Neuronal stem cell (in vitro differentiated cells): ENCODE measurements at regions not wholly inside any gene's neighbourhood (a gene's known extent, or its start where the extent isn't known, plus 50 kb on each side); places are given as distances from the start of the nearest gene placed in this dataset.

Experiments
- DNase-seq: peaks from one replicate; pipeline ENCODE4 v3.0.0-alpha.2; 2013; ENCODE audit warnings: low spot score
- H2AFZ ChIP-seq: one replicate; pipeline ENCODE4 v1.6.1; 2013; ENCODE audit warnings: mild to moderate bottlenecking, low read length, inconsistent platforms
- H2AK5ac ChIP-seq: 2 replicates; pipeline ENCODE4 v1.6.1; 2013; ENCODE audit warnings: low read depth, mild to moderate bottlenecking, inconsistent platforms, low read length, moderate library complexity, mixed read lengths
- H2BK120ac ChIP-seq: 2 replicates; pipeline ENCODE4 v1.6.1; 2013; ENCODE audit warnings: low read depth, mild to moderate bottlenecking, inconsistent platforms, low read length, moderate library complexity, mixed read lengths
- H2BK12ac ChIP-seq: one replicate; pipeline ENCODE4 v1.6.1; 2013; ENCODE audit warnings: low read length, inconsistent platforms
- H2BK15ac ChIP-seq: 2 replicates; pipeline ENCODE4 v1.6.1; 2013; ENCODE audit warnings: mild to moderate bottlenecking, low read length, inconsistent platforms, mixed read lengths
- H2BK5ac ChIP-seq: one replicate; pipeline ENCODE4 v1.6.1; 2013; ENCODE audit warnings: inconsistent platforms, mild to moderate bottlenecking, low read length, moderate library complexity
- H3K14ac ChIP-seq: one replicate; pipeline ENCODE4 v1.6.1; 2013; ENCODE audit warnings: low read length, inconsistent platforms
- H3K18ac ChIP-seq: 2 replicates; pipeline ENCODE4 v1.6.1; 2013; ENCODE audit warnings: low read length, inconsistent platforms
- H3K23ac ChIP-seq: 2 replicates; pipeline ENCODE4 v1.6.1; 2013; ENCODE audit warnings: low read depth, mild to moderate bottlenecking, mixed read lengths, low read length, inconsistent platforms; ENCODE audit not compliant: poor library complexity
- H3K27ac ChIP-seq: replicated peaks from 3 replicates; pipeline ENCODE4 v1.5.1; 2013; ENCODE audit warnings: low read length, inconsistent platforms
- H3K27me3 ChIP-seq, 3 experiments: 2 replicates each; pipeline ENCODE4 v1.6.1; 2013; ENCODE audit warnings: low read length in 3 of 3, mild to moderate bottlenecking in 2 of 3, inconsistent platforms in 1 of 3, low read depth in 1 of 3, mixed read lengths in 1 of 3, moderate library complexity in 1 of 3; ENCODE audit not compliant: control insufficient read depth in 3 of 3, insufficient read depth in 3 of 3
- H3K36me3 ChIP-seq, 2 donors: replicated peaks in 1 of 2; 2 replicates each; pipeline ENCODE4 v1.6.1; 2013; ENCODE audit warnings: low read length in 2 of 2; ENCODE audit not compliant: control insufficient read depth in 2 of 2, insufficient read depth in 2 of 2
- H3K4ac ChIP-seq: 2 replicates; pipeline ENCODE4 v1.6.1; 2013; ENCODE audit warnings: inconsistent platforms, mild to moderate bottlenecking, low read length, moderate library complexity
- H3K4me1 ChIP-seq, 2 donors: 1 replicate in 1 of 2; 2 replicates in 1 of 2; pipeline ENCODE4 v1.6.1; 2013; ENCODE audit warnings: low read length in 2 of 2, low read depth in 1 of 2; ENCODE audit not compliant: control insufficient read depth in 2 of 2, insufficient read depth in 1 of 2
- H3K4me2 ChIP-seq: one replicate; pipeline ENCODE4 v1.6.1; 2013; ENCODE audit warnings: mild to moderate bottlenecking, low read length, inconsistent platforms; ENCODE audit not compliant: insufficient read depth, poor library complexity, severe bottlenecking
- H3K4me3 ChIP-seq, 2 donors: 2 replicates each; pipeline ENCODE4 v1.5.1; 2013; ENCODE audit warnings: low read length in 2 of 2, mild to moderate bottlenecking in 2 of 2, inconsistent platforms in 1 of 2, moderate library complexity in 1 of 2
- H3K79me1 ChIP-seq: one replicate; pipeline ENCODE4 v1.6.1; 2013; ENCODE audit warnings: low read depth, mild to moderate bottlenecking, inconsistent platforms, low read length, moderate library complexity
- H3K9ac ChIP-seq: one replicate; pipeline ENCODE4 v1.6.1; 2013; ENCODE audit warnings: mild to moderate bottlenecking, low read depth, low read length, inconsistent platforms; ENCODE audit not compliant: poor library complexity
- H3K9me3 ChIP-seq, 2 donors: replicated peaks in 1 of 2; 2 replicates each; pipeline versions ENCODE3 to v1.6.1; 2013; ENCODE audit warnings: low read length in 2 of 2, mild to moderate bottlenecking in 2 of 2, inconsistent platforms in 1 of 2, low read depth in 1 of 2, mixed read lengths in 1 of 2, moderate library complexity in 1 of 2; ENCODE audit not compliant: control insufficient read depth in 2 of 2, insufficient read depth in 1 of 2
- H4K8ac ChIP-seq: one replicate; pipeline ENCODE4 v1.6.1; 2013; ENCODE audit warnings: low read depth, mild to moderate bottlenecking, inconsistent platforms, low read length, moderate library complexity
- H4K91ac ChIP-seq: one replicate; pipeline ENCODE4 v1.6.1; 2013; ENCODE audit warnings: low read length, low read depth, mild to moderate bottlenecking, inconsistent platforms; ENCODE audit not compliant: poor library complexity
- WGBS, 2 donors: extraction: QIAGEN DNeasy Blood & Tissue Kit; methylation state at CpG; one replicate each; pipeline ENCODE4 v1.1.7; 2013; ENCODE audit warnings: missing lambda C conversion rate in 2 of 2, mixed read lengths in 1 of 2; ENCODE audit not compliant: insufficient read length in 2 of 2, insufficient replicate concordance in 1 of 2; ENCODE audit errors: extremely low coverage in 2 of 2; 5-methylcytosine and 5-hydroxymethylcytosine counted together

GRCh38 chr10:52701647-52702046, 70.9 kb downstream of the MBL2 start:
- H3K27ac ChIP-seq: no peak overlapping the region
- H3K4me2 ChIP-seq: no peak overlapping the region
- no peaks in the 10 kb centered on the region for H3K9me3 ChIP-seq
- H2BK120ac ChIP-seq: no peak overlapping the region
- H2AFZ ChIP-seq: no peak overlapping the region
- no peak overlapping the region for H2AK5ac ChIP-seq
- H3K79me1 ChIP-seq: no peaks in the 10 kb centered on the region
- no peak overlapping the region for H3K9ac ChIP-seq
- no peak overlapping the region for H3K14ac ChIP-seq
- no peak overlapping the region for H2BK5ac ChIP-seq
- no peak overlapping the region for H4K91ac ChIP-seq
- no peak overlapping the region for H4K8ac ChIP-seq
- no peaks in the 10 kb centered on the region for H3K27me3 ChIP-seq
- H2BK12ac ChIP-seq: no peak overlapping the region
- no peak overlapping the region for H3K4ac ChIP-seq
- no peak overlapping the region for H2BK15ac ChIP-seq
- no peak for DNase-seq
- no CpG with 5 or more reads among the region's 2 CpGs for WGBS, 2 donors
- H3K18ac ChIP-seq: no peak overlapping the region
- H3K4me3 ChIP-seq: no peak overlapping the region
- no peaks in the 10 kb centered on the region for H3K36me3 ChIP-seq
- no peak overlapping the region for H3K23ac ChIP-seq
- no peaks in the 10 kb centered on the region for H3K4me1 ChIP-seq

GRCh38 chr10:52703451-52703850, 69.1 kb downstream of the MBL2 start:
- Histone ChIP-seq H4K91ac (no peak overlapping the region), H2AK5ac (no peak overlapping the region), H3K27ac (no peak overlapping the region), H3K9ac (no peak overlapping the region), H3K18ac (no peak overlapping the region), H3K4me3 (no peak overlapping the region), H4K8ac (no peak overlapping the region), H2BK12ac (no peak overlapping the region), H2BK120ac (no peak overlapping the region), H3K79me1 (no peaks in the 10 kb centered on the region), H2AFZ (no peak overlapping the region), H3K4ac (no peak overlapping the region), H2BK15ac (no peak overlapping the region), H3K14ac (no peak overlapping the region), H2BK5ac (no peak overlapping the region), H3K4me1 (no peaks in the 10 kb centered on the region), H3K9me3 (no peaks in the 10 kb centered on the region), H3K36me3 (no peaks in the 10 kb centered on the region), H3K4me2 (no peak overlapping the region), H3K23ac (no peak overlapping the region), H3K27me3 (no peaks in the 10 kb centered on the region)
- no CpG with 5 or more reads among the region's 3 CpGs for WGBS, 2 donors
- no peak for DNase-seq

GRCh38 chr10:52703898-52704297, 68.7 kb downstream of the MBL2 start:
- Histone ChIP-seq H2AFZ (no peak overlapping the region), H3K4me3 (no peak overlapping the region), H3K4me2 (no peak overlapping the region), H2AK5ac (no peak overlapping the region), H2BK12ac (no peak overlapping the region), H3K18ac (no peak overlapping the region), H3K36me3 (no peaks in the 10 kb centered on the region), H3K14ac (no peak overlapping the region), H4K8ac (no peak overlapping the region), H2BK120ac (no peak overlapping the region), H3K27me3 (no peaks in the 10 kb centered on the region), H2BK5ac (no peak overlapping the region), H2BK15ac (no peak overlapping the region), H3K4ac (no peak overlapping the region), H3K9me3 (no peaks in the 10 kb centered on the region), H3K27ac (no peak overlapping the region), H3K23ac (no peak overlapping the region), H3K79me1 (no peaks in the 10 kb centered on the region), H3K9ac (no peak overlapping the region), H3K4me1 (no peaks in the 10 kb centered on the region), H4K91ac (no peak overlapping the region)
- no peak for DNase-seq
- no CpG with 5 or more reads among the region's 4 CpGs for WGBS, 2 donors

- Histone ChIP-seq H3K9me3 (no peaks in the 10 kb centered on the region), H3K4me3 (no peak overlapping the region), H3K4me2 (no peak overlapping the region), H2AFZ (no peak overlapping the region), H2BK15ac (no peak overlapping the region), H2BK120ac (no peak overlapping the region), H3K27ac (no peak overlapping the region), H3K4me1 (no peaks in the 10 kb centered on the region), H3K36me3 (no peaks in the 10 kb centered on the region), H3K4ac (no peak overlapping the region), H3K14ac (no peak overlapping the region), H3K23ac (no peak overlapping the region), H3K18ac (no peak overlapping the region), H3K9ac (no peak overlapping the region), H2AK5ac (no peak overlapping the region), H2BK5ac (no peak overlapping the region), H4K91ac (no peak overlapping the region), H3K79me1 (no peaks in the 10 kb centered on the region), H2BK12ac (no peak overlapping the region), H4K8ac (no peak overlapping the region), H3K27me3 (no peaks in the 10 kb centered on the region)
- no CpG with 5 or more reads among the region's 4 CpGs for WGBS, 2 donors
- no peak for DNase-seq
These were observed 66.1 kb downstream of the MBL2 start for GRCh38 chr10:52706332-52707070.
